ENCODE measurements at regions not wholly inside any gene's neighbourhood (a gene's known extent, or its start where the extent isn't known, plus 50 kb on each side); places are given as distances from the start of the nearest gene placed in this dataset.

DNA sequence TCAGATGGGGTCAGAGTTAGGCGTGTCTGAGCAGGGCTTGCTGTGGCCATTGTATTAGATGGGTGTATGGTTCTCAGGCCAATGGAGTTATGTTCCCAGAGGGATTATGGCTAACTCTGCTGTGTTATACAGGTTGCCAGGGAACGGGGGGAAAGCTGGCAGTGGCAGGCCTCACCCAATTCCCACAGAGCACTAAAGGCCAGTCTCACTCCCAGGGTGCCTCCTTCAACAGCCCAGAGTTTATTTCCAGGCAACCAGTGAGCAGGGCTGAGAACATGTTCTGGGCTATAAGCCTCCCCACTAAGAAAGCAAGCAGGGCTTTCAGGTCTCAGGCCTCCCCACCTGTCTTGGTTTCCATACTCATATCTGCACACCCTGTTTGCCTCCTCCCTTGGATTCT lies 597.9 kb downstream of the ZNF608 start:
- TF ChIP-seq, protein P1, sequence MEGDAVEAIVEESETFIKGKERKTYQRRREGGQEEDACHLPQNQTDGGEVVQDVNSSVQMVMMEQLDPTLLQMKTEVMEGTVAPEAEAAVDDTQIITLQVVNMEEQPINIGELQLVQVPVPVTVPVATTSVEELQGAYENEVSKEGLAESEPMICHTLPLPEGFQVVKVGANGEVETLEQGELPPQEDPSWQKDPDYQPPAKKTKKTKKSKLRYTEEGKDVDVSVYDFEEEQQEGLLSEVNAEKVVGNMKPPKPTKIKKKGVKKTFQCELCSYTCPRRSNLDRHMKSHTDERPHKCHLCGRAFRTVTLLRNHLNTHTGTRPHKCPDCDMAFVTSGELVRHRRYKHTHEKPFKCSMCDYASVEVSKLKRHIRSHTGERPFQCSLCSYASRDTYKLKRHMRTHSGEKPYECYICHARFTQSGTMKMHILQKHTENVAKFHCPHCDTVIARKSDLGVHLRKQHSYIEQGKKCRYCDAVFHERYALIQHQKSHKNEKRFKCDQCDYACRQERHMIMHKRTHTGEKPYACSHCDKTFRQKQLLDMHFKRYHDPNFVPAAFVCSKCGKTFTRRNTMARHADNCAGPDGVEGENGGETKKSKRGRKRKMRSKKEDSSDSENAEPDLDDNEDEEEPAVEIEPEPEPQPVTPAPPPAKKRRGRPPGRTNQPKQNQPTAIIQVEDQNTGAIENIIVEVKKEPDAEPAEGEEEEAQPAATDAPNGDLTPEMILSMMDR (IDR thresholded peaks at IDR 0.05): no peak
- TF ChIP-seq POLR2A (IDR thresholded peaks at IDR 0.05): no peak
